ENCODE measurements at regions not wholly inside any gene's neighbourhood (a gene's known extent, or its start where the extent isn't known, plus 50 kb on each side); places are given as distances from the start of the nearest gene placed in this dataset.

DNA sequence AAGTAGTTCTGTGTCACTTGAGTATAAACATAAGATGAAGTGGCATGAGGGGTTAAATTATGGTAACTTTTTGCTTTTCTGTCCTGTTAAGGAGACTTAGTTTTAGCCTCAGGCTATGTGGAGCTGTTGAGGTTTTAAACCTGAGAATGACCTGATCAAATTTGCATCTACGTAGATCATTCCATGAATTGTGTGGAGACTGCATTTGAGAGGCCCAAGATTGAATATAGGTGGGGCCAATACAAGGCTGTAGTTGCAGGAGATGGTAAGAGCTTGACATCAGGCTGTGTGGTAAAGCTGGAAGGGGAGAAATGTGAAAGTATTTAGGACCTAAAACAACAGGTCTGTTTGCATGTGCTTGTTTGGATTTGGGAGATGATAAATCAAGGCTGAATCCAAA is 249.5 kb downstream of the SLC16A7 start:
- Histone ChIP-seq H3K27me3 (ENCODE audit: control insufficient read depth in 4 of 4, insufficient read depth in 4 of 4, low read length in 3 of 4) (no peaks in the 10 kb centered on the region), H3K4me1 (ENCODE audit: control insufficient read depth in 4 of 4, insufficient read depth in 4 of 4, low read length in 3 of 4) (peaks cover 0 to 4% (median under 1%) of the 10 kb centered on the region in 4 donors), H3K27ac (ENCODE audit: low read depth in 1 of 2, low read length in 2 of 2) (no peak overlapping the region), H3K36me3 (ENCODE audit: control insufficient read depth in 4 of 4, insufficient read depth in 3 of 4, low read depth in 1 of 4, low read length in 3 of 4) (no peaks in the 10 kb centered on the region), H3K9ac (ENCODE audit: low read depth in 1 of 2, low read length in 2 of 2) (no peak overlapping the region), H3K9me3 (ENCODE audit: control insufficient read depth in 4 of 4, low read length in 3 of 4) (no peaks in the 10 kb centered on the region), H3K4me3 (ENCODE audit: low read depth in 1 of 3, low read length in 3 of 3) (no peak overlapping the region)
- TF ChIP-seq HNF4A (conservative IDR thresholded peaks at IDR 0.05) (no peak), GABPA (IDR thresholded peaks at IDR 0.05 in 1 of 2, conservative IDR thresholded peaks at IDR 0.05 in 1 of 2) (no peak), EGR1 (IDR thresholded peaks at IDR 0.05; ENCODE audit: low read depth in 2 of 2) (no peak), FOXA2 (IDR thresholded peaks at IDR 0.05) (no peak), CTCF (IDR thresholded peaks at IDR 0.05; ENCODE audit: low read depth, low read length, missing input control) (no peak), FOXA1 (IDR thresholded peaks at IDR 0.05) (no peak), NR2F2 (IDR thresholded peaks at IDR 0.05) (no peak), ATF3 (IDR thresholded peaks at IDR 0.05) (no peak), HNF4G (IDR thresholded peaks at IDR 0.05) (no peak), YY1 (IDR thresholded peaks at IDR 0.05) (no peak), TAF1 (conservative IDR thresholded peaks at IDR 0.05) (no peak), SP1 (IDR thresholded peaks at IDR 0.05) (no peak), JUND (IDR thresholded peaks at IDR 0.05) (no peak), ZBTB33 (IDR thresholded peaks at IDR 0.05) (no peak), RXRA (IDR thresholded peaks at IDR 0.05) (no peak)
- TF ChIP-seq, protein P1, sequence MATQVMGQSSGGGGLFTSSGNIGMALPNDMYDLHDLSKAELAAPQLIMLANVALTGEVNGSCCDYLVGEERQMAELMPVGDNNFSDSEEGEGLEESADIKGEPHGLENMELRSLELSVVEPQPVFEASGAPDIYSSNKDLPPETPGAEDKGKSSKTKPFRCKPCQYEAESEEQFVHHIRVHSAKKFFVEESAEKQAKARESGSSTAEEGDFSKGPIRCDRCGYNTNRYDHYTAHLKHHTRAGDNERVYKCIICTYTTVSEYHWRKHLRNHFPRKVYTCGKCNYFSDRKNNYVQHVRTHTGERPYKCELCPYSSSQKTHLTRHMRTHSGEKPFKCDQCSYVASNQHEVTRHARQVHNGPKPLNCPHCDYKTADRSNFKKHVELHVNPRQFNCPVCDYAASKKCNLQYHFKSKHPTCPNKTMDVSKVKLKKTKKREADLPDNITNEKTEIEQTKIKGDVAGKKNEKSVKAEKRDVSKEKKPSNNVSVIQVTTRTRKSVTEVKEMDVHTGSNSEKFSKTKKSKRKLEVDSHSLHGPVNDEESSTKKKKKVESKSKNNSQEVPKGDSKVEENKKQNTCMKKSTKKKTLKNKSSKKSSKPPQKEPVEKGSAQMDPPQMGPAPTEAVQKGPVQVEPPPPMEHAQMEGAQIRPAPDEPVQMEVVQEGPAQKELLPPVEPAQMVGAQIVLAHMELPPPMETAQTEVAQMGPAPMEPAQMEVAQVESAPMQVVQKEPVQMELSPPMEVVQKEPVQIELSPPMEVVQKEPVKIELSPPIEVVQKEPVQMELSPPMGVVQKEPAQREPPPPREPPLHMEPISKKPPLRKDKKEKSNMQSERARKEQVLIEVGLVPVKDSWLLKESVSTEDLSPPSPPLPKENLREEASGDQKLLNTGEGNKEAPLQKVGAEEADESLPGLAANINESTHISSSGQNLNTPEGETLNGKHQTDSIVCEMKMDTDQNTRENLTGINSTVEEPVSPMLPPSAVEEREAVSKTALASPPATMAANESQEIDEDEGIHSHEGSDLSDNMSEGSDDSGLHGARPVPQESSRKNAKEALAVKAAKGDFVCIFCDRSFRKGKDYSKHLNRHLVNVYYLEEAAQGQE (IDR thresholded peaks at IDR 0.05): no peak
- TF ChIP-seq, protein P2, sequence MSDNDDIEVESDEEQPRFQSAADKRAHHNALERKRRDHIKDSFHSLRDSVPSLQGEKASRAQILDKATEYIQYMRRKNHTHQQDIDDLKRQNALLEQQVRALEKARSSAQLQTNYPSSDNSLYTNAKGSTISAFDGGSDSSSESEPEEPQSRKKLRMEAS (IDR thresholded peaks at IDR 0.05): no peak
- 94% methylated on average over 1 of the region's 1 CpG for WGBS
- no peak for DNase-seq (ENCODE audit: low spot score)

GRCh38 chr12:59847127-59847526 is 251.3 kb downstream of the SLC16A7 start:
- Histone ChIP-seq H3K36me3 (ENCODE audit: control insufficient read depth in 4 of 4, insufficient read depth in 3 of 4, low read depth in 1 of 4, low read length in 3 of 4) (no peaks in the 10 kb centered on the region), H3K4me1 (ENCODE audit: control insufficient read depth in 4 of 4, insufficient read depth in 4 of 4, low read length in 3 of 4) (peaks cover 0 to 4% (median under 1%) of the 10 kb centered on the region in 4 donors), H3K9me3 (ENCODE audit: control insufficient read depth in 4 of 4, low read length in 3 of 4) (no peaks in the 10 kb centered on the region), H3K27me3 (ENCODE audit: control insufficient read depth in 4 of 4, insufficient read depth in 4 of 4, low read length in 3 of 4) (no peaks in the 10 kb centered on the region), H3K27ac (ENCODE audit: low read depth in 1 of 2, low read length in 2 of 2) (no peak overlapping the region), H3K4me3 (ENCODE audit: low read depth in 1 of 3, low read length in 3 of 3) (no peak overlapping the region), H3K9ac (ENCODE audit: low read depth in 1 of 2, low read length in 2 of 2) (no peak overlapping the region)
- no peak for DNase-seq (ENCODE audit: low spot score)
- TF ChIP-seq HNF4A (conservative IDR thresholded peaks at IDR 0.05) (no peak), FOXA2 (IDR thresholded peaks at IDR 0.05) (no peak), EGR1 (IDR thresholded peaks at IDR 0.05; ENCODE audit: low read depth in 2 of 2) (no peak), ZBTB33 (IDR thresholded peaks at IDR 0.05) (no peak)
- TF ChIP-seq, protein P2 (IDR thresholded peaks at IDR 0.05): no peak
- TF ChIP-seq, protein P1 (IDR thresholded peaks at IDR 0.05): no peak
